ENCODE measurements at regions not wholly inside any gene's neighbourhood (a gene's known extent, or its start where the extent isn't known, plus 50 kb on each side); places are given as distances from the start of the nearest gene placed in this dataset.

GRCh38 chr13:65660731-65661130 lies 1569.4 kb downstream of the PCDH9 start:
- TF ChIP-seq, protein P1, sequence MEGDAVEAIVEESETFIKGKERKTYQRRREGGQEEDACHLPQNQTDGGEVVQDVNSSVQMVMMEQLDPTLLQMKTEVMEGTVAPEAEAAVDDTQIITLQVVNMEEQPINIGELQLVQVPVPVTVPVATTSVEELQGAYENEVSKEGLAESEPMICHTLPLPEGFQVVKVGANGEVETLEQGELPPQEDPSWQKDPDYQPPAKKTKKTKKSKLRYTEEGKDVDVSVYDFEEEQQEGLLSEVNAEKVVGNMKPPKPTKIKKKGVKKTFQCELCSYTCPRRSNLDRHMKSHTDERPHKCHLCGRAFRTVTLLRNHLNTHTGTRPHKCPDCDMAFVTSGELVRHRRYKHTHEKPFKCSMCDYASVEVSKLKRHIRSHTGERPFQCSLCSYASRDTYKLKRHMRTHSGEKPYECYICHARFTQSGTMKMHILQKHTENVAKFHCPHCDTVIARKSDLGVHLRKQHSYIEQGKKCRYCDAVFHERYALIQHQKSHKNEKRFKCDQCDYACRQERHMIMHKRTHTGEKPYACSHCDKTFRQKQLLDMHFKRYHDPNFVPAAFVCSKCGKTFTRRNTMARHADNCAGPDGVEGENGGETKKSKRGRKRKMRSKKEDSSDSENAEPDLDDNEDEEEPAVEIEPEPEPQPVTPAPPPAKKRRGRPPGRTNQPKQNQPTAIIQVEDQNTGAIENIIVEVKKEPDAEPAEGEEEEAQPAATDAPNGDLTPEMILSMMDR (IDR thresholded peaks at IDR 0.05), result no peak
- TF ChIP-seq POLR2A (IDR thresholded peaks at IDR 0.05), result no peak
